ENCODE measurements at regions not wholly inside any gene's neighbourhood (a gene's known extent, or its start where the extent isn't known, plus 50 kb on each side); places are given as distances from the start of the nearest gene placed in this dataset.

- TF ChIP-seq, protein P1, sequence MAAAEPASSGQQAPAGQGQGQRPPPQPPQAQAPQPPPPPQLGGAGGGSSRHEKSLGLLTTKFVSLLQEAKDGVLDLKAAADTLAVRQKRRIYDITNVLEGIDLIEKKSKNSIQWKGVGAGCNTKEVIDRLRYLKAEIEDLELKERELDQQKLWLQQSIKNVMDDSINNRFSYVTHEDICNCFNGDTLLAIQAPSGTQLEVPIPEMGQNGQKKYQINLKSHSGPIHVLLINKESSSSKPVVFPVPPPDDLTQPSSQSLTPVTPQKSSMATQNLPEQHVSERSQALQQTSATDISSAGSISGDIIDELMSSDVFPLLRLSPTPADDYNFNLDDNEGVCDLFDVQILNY (CRISPR knock-in tag; IDR thresholded peaks at IDR 0.05): no peak
- TF ChIP-seq ZNF512 (CRISPR knock-in tag; IDR thresholded peaks at IDR 0.05; ENCODE audit: borderline replicate concordance) (no peak), ATF3 (CRISPR knock-in tag; conservative IDR thresholded peaks at IDR 0.05) (no peak), ZBTB43 (CRISPR knock-in tag; IDR thresholded peaks at IDR 0.05) (no peak), ESRRA (CRISPR knock-in tag; IDR thresholded peaks at IDR 0.05; ENCODE audit: borderline replicate concordance) (no peak), CTCF (IDR thresholded peaks at IDR 0.05) (no peak), NFYB (CRISPR knock-in tag; conservative IDR thresholded peaks at IDR 0.05; ENCODE audit: low read depth) (no peak), FOXK1 (CRISPR knock-in tag; IDR thresholded peaks at IDR 0.05) (no peak), FOXJ3 (CRISPR knock-in tag; IDR thresholded peaks at IDR 0.05; ENCODE audit: borderline replicate concordance) (no peak)
- TF ChIP-seq, protein P2, sequence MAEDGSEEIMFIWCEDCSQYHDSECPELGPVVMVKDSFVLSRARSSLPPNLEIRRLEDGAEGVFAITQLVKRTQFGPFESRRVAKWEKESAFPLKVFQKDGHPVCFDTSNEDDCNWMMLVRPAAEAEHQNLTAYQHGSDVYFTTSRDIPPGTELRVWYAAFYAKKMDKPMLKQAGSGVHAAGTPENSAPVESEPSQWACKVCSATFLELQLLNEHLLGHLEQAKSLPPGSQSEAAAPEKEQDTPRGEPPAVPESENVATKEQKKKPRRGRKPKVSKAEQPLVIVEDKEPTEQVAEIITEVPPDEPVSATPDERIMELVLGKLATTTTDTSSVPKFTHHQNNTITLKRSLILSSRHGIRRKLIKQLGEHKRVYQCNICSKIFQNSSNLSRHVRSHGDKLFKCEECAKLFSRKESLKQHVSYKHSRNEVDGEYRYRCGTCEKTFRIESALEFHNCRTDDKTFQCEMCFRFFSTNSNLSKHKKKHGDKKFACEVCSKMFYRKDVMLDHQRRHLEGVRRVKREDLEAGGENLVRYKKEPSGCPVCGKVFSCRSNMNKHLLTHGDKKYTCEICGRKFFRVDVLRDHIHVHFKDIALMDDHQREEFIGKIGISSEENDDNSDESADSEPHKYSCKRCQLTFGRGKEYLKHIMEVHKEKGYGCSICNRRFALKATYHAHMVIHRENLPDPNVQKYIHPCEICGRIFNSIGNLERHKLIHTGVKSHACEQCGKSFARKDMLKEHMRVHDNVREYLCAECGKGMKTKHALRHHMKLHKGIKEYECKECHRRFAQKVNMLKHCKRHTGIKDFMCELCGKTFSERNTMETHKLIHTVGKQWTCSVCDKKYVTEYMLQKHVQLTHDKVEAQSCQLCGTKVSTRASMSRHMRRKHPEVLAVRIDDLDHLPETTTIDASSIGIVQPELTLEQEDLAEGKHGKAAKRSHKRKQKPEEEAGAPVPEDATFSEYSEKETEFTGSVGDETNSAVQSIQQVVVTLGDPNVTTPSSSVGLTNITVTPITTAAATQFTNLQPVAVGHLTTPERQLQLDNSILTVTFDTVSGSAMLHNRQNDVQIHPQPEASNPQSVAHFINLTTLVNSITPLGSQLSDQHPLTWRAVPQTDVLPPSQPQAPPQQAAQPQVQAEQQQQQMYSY (CRISPR knock-in tag; IDR thresholded peaks at IDR 0.05): no peak
- TF ChIP-seq, protein P3, sequence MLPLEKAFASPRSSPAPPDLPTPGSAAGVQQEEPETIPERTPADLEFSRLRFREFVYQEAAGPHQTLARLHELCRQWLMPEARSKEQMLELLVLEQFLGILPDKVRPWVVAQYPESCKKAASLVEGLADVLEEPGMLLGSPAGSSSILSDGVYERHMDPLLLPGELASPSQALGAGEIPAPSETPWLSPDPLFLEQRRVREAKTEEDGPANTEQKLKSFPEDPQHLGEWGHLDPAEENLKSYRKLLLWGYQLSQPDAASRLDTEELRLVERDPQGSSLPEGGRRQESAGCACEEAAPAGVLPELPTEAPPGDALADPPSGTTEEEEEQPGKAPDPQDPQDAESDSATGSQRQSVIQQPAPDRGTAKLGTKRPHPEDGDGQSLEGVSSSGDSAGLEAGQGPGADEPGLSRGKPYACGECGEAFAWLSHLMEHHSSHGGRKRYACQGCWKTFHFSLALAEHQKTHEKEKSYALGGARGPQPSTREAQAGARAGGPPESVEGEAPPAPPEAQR (CRISPR knock-in tag; IDR thresholded peaks at IDR 0.05): no peak
These were observed 57.0 kb upstream of the TARBP1 start for GRCh38 chr1:234535763-234536515.
